Sigmoid colon (tissue), 3 donors: ENCODE measurements at regions not wholly inside any gene's neighbourhood (a gene's known extent, or its start where the extent isn't known, plus 50 kb on each side); places are given as distances from the start of the nearest gene placed in this dataset.

Experiments
- POLR2A ChIP-seq, 2 donors: fragments of 450-650 bp; IDR thresholded peaks; one replicate each; pipeline ENCODE4 v1.6.1; 2016; ENCODE audit warnings: antibody characterized with exemption in 2 of 2, mild to moderate bottlenecking in 2 of 2, moderate library complexity in 2 of 2
- TF ChIP-seq, protein P1 (sequence below), 4 experiments: fragments of 450-650 bp in 3 of 4; fragments of 200-600 bp in 1 of 4; IDR thresholded peaks; one replicate each; pipeline ENCODE4 v1.5.1; 2016 to 2019; ENCODE audit warnings: antibody characterized with exemption in 4 of 4, mild to moderate bottlenecking in 3 of 4, moderate library complexity in 2 of 4

DNA sequence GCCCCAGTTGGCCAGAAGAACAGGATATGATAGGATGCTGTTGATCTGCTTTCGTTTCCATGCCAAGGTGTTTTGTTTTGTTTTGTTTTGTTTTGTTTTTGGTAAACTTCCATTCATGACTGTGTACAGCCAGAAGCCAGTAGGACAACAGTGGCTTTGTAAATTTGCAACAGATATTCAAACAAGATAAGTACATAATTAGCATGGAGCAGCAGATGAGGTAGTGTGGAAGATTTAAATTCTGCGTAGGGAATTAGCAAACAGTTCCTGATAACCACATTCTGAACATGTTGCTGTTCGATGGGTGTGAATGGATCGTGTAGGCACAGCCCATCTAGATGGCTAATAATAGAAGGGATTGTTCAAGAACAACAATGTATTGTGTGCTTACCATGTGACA lies 1080.1 kb upstream of the RBFOX1 start:
- no peak for TF ChIP-seq POLR2A (IDR thresholded peaks at IDR 0.05)
- TF ChIP-seq, protein P1, sequence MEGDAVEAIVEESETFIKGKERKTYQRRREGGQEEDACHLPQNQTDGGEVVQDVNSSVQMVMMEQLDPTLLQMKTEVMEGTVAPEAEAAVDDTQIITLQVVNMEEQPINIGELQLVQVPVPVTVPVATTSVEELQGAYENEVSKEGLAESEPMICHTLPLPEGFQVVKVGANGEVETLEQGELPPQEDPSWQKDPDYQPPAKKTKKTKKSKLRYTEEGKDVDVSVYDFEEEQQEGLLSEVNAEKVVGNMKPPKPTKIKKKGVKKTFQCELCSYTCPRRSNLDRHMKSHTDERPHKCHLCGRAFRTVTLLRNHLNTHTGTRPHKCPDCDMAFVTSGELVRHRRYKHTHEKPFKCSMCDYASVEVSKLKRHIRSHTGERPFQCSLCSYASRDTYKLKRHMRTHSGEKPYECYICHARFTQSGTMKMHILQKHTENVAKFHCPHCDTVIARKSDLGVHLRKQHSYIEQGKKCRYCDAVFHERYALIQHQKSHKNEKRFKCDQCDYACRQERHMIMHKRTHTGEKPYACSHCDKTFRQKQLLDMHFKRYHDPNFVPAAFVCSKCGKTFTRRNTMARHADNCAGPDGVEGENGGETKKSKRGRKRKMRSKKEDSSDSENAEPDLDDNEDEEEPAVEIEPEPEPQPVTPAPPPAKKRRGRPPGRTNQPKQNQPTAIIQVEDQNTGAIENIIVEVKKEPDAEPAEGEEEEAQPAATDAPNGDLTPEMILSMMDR (IDR thresholded peaks at IDR 0.05), result no peak
